ENCODE measurements at regions not wholly inside any gene's neighbourhood (a gene's known extent, or its start where the extent isn't known, plus 50 kb on each side); places are given as distances from the start of the nearest gene placed in this dataset.

GRCh38 chr16:86292942-86293341 is 217.4 kb upstream of the FOXF1 start:
- peaks cover 8% of the 10 kb centered on the region for H3K27me3 ChIP-seq (ENCODE audit: control insufficient read depth, insufficient read depth, low read length)
- no peaks in the 10 kb centered on the region for H3K9me3 ChIP-seq (ENCODE audit: control insufficient read depth, insufficient read depth, low read depth, low read length)
- ATAC-seq (no peak), DNase-seq (ENCODE audit: low read depth, low spot score) (no peak)
- H3K36me3 ChIP-seq (ENCODE audit: control insufficient read depth, insufficient read depth, low read length), result no peaks in the 10 kb centered on the region
- H3K27ac ChIP-seq (ENCODE audit: low read length), result no peak overlapping the region
- no peaks in the 10 kb centered on the region for H3K4me1 ChIP-seq (ENCODE audit: control insufficient read depth, insufficient read depth, low read length)
- TF ChIP-seq TCF7L2 (IDR thresholded peaks at IDR 0.05; ENCODE audit: low read depth, low read length) (no peak), SIN3A (IDR thresholded peaks at IDR 0.05; ENCODE audit: borderline replicate concordance, insufficient read depth, low read depth, low read length) (no peak), CTCF (IDR thresholded peaks at IDR 0.05) (no peak), REST (IDR thresholded peaks at IDR 0.05; ENCODE audit: insufficient read depth in 1 of 2, low read depth in 2 of 2, low read length in 1 of 2) (no peak), POLR2AphosphoS5 (IDR thresholded peaks at IDR 0.05; ENCODE audit: low read depth, low read length) (no peak)
- no peak overlapping the region for H3K4me3 ChIP-seq (ENCODE audit: low read depth in 2 of 2, low read length in 2 of 2)
- ChIA-PET POLR2A (no interaction called here), CTCF (no interaction called here)
- in situ Hi-C loops (cut with HindIII; ENCODE audit: low pct_unique_long_range_greater_than_20kb, low sequenced_read_pairs) (no loop called here), intact Hi-C loops (cut with micrococcal nuclease; ENCODE audit: unreplicated experiment) (no loop called here)
- BruUV-seq (replicated peaks), result no TSS peak

- Histone ChIP-seq H3K9me3 (ENCODE audit: control insufficient read depth, insufficient read depth, low read depth, low read length) (no peaks in the 10 kb centered on the region), H3K4me1 (ENCODE audit: control insufficient read depth, insufficient read depth, low read length) (no peaks in the 10 kb centered on the region), H3K36me3 (ENCODE audit: control insufficient read depth, insufficient read depth, low read length) (no peaks in the 10 kb centered on the region), H3K27me3 (ENCODE audit: control insufficient read depth, insufficient read depth, low read length) (peaks cover 8% of the 10 kb centered on the region), H3K4me3 (ENCODE audit: low read depth in 2 of 2, low read length in 2 of 2) (no peak overlapping the region), H3K27ac (ENCODE audit: low read length) (no peak overlapping the region)
- intact Hi-C loops (cut with micrococcal nuclease; ENCODE audit: unreplicated experiment), result no loop called here
- DNase-seq (ENCODE audit: low read depth, low spot score) (no peak), ATAC-seq (no peak)
- in situ Hi-C loops (cut with HindIII; ENCODE audit: low pct_unique_long_range_greater_than_20kb, low sequenced_read_pairs), result no loop called here
- ChIA-PET CTCF (no interaction called here), POLR2A (no interaction called here)
- TF ChIP-seq SIN3A (IDR thresholded peaks at IDR 0.05; ENCODE audit: borderline replicate concordance, insufficient read depth, low read depth, low read length), result no peak
- no peak for TF ChIP-seq POLR2AphosphoS5 (IDR thresholded peaks at IDR 0.05; ENCODE audit: low read depth, low read length)
- TF ChIP-seq CTCF (IDR thresholded peaks at IDR 0.05), result no peak
- no peak for TF ChIP-seq REST (IDR thresholded peaks at IDR 0.05; ENCODE audit: insufficient read depth in 1 of 2, low read depth in 2 of 2, low read length in 1 of 2)
- TF ChIP-seq TCF7L2 (IDR thresholded peaks at IDR 0.05; ENCODE audit: low read depth, low read length), result no peak
- BruUV-seq (replicated peaks), result no TSS peak
Measured at GRCh38 chr16:86293906-86294305, 216.4 kb upstream of the FOXF1 start.

All from Panc1 (cell line).